Hypothalamus (tissue), 51 donors: ENCODE measurements at regions not wholly inside any gene's neighbourhood (a gene's known extent, or its start where the extent isn't known, plus 50 kb on each side); places are given as distances from the start of the nearest gene placed in this dataset.
"Not testable (repeated sequence)": the region's sequence is repeated elsewhere in the genome, so short reads cannot be mapped to it uniquely, and the experiment has no call there.

Experiments
- DNase-seq, 51 donors: peaks; one replicate each; lab custom pipeline; 2025; lab: John Stamatoyannopoulos, UW

DNA sequence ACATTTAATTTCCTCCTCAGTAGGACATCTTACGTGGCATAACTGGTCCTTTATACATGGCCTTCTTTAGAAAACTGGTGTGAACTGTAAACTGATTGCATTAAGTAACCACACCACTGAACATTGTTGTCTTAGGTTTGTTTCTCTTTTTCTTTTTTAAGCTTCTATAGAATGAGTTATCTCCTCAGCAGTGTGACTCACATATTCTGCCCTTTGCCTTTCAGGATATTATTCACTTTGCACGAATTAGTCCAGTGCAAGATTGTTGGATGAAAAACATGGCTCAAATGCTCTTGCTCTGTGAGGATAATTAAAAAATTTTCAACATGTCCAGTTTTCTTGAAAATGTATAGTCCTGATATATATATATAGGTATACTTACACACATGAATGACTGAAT is 147.6 kb downstream of the KBTBD8 start:
- DNase-seq: no peak

DNA sequence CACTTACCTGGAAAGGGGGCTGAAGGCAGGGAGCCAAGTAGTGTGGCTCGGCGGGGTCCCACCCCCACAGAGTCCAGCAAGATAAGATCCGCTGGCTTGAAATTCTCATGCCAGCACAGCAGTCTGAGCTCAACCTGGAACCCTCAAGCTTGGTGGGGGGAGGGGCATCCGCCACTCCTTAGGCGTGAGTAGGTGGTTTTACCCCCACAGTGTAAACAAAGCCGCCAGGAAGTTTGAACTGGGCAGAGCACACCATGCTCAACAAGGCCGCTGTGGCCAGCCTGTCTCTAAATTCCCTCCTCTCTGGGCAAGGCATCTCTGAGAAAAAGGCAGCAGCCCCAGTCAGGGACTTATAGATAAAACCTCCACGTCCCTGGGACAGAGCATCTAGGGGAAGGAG is 156.3 kb downstream of the KBTBD8 start:
- no peak for DNase-seq

GRCh38 chr3:67167481-67167880 is 169.4 kb downstream of the KBTBD8 start:
- DNase-seq: no peak

GRCh38 chr3:67171841-67172240 is 173.7 kb downstream of the KBTBD8 start:
- no peak for DNase-seq

GRCh38 chr3:67173130-67173529 is 175.0 kb downstream of the KBTBD8 start:
- DNase-seq: not testable (repeated sequence)

GRCh38 chr3:67176396-67176795 is 178.3 kb downstream of the KBTBD8 start:
- no peak for DNase-seq

- DNase-seq: no peak
These were observed 194.4 kb downstream of the KBTBD8 start for GRCh38 chr3:67192466-67192865.

DNA sequence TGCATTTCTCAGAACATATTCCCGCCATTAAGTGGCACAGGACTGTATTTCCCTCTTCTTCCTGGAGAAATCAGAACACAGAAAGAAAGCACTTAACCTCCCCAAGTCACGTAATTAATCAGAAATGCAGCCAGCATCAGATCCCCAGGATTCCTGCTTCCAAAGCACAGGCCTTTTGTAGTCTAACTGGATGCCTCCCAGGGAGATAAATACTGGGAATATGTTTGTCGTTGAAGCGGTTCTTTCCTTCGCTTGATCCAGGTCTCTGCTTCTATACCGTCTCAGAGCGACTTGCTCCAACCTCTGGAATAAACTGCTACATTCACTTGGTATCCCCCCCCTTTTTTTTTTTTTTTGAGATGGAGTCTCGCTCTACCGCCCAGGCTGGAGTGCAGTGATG is 198.6 kb downstream of the KBTBD8 start:
- DNase-seq: no peak

DNA sequence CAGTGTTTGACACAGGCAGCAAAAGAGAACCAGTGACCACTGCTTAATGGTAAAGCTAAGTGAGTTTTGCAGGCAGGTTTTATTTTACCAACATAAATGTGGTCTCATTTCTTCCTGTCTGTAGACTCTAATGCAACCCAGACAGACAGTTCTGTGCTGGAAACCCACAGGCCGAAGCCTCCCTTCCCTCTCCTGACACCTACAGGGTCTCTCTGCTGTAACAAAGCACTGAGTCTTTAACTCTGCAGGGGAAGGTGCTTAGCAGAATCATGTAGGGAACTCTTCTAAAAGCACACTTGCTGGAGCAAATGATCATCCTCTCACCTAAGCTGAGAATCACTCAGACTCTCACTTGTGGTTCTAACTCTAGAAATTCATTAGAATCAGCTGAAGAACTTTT is 200.3 kb downstream of the KBTBD8 start:
- DNase-seq: no peak

- no peak for DNase-seq
These were observed 202.5 kb downstream of the KBTBD8 start for GRCh38 chr3:67200618-67201017.

- DNase-seq: no peak
These were observed 202.9 kb downstream of the KBTBD8 start for GRCh38 chr3:67201026-67201425.

- DNase-seq: no peak
These were observed 203.9 kb downstream of the KBTBD8 start for GRCh38 chr3:67202053-67202452.

GRCh38 chr3:67204951-67205350 is 206.8 kb downstream of the KBTBD8 start:
- DNase-seq: no peak

GRCh38 chr3:67215690-67216089 is 217.6 kb downstream of the KBTBD8 start:
- no peak for DNase-seq

- DNase-seq: no peak
These were observed 228.9 kb downstream of the KBTBD8 start for GRCh38 chr3:67227030-67227429.

- no peak for DNase-seq
These were observed 230.0 kb downstream of the KBTBD8 start for GRCh38 chr3:67228136-67228535.

- DNase-seq: no peak
These were observed 234.5 kb downstream of the KBTBD8 start for GRCh38 chr3:67232642-67233041.

DNA sequence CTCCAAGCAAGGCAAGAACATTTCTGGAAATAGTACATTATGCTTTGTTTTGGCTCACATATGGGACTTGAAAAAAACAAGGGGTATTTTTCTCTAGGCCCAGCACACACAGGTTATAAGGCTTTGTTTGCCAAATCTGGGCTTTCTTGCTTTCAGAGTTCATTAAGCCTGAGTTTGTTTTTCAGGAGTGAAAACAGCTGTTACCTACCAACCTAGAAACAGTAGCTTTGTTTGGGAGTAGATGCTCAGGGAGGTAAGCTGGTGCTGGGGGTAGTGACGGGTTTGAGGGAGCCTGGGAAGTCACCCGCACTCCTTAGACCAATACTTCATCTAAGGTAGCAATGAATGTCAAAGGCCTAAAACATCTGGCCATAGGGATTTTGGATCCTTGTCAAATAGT is 241.2 kb downstream of the KBTBD8 start:
- DNase-seq: no peak

- DNase-seq: no peak
These were observed 243.0 kb downstream of the KBTBD8 start for GRCh38 chr3:67241084-67241483.

- DNase-seq: no peak
These were observed 246.0 kb downstream of the KBTBD8 start for GRCh38 chr3:67244130-67244529.

DNA sequence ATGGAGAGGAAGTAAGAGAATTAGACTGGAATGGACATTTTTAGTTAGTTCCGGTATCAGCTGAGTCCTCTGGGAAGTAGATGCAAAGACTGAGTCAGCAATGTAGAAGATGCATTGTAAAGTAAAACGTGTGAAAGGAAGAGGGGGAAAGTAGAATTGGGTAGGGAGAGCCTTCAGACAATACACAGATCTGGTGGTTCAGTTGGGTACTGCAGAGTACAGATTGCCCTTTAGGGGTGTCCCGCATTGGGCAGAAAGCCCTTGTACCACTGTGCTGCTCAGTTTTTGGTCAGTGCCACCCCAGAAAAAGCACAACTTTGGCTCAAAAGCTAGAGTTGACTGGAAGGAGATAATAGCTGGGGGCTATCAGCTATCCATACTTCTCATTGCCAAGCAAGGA is 247.4 kb downstream of the KBTBD8 start:
- DNase-seq: no peak

DNA sequence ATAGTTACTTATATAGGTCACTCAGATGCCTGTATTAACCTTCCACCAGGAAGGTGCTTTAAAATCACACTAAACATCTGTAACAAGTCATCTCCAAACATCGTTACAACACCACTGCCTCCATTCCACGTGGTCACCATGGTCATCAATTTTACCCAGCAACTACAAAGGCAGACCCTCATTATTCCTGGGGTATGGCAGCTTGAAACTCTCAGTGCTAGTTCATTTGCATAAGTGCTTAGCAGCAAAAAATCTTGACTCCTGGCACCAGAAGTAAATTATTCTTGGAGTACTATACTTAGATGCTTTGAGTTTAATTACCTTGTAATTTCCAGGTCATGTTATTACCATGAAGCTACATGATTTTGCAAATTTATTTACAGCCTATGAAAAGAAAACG is 250.6 kb downstream of the KBTBD8 start:
- DNase-seq: no peak

GRCh38 chr3:67252906-67253305 is 254.8 kb downstream of the KBTBD8 start:
- DNase-seq: peak in 2 of 51 donors; percentile 1 to 2
